GM12878 (cell line): ENCODE measurements at regions not wholly inside any gene's neighbourhood (a gene's known extent, or its start where the extent isn't known, plus 50 kb on each side); places are given as distances from the start of the nearest gene placed in this dataset.

ENCODE experiments used
- ATAC-seq: fragments of 200-7000 bp; cut with Tn5 transposase; 3 replicates; pipeline ENCODE4 v1.9.1; 2020; ENCODE audit warnings: mild to moderate bottlenecking, moderate library complexity
- BruUV-seq: library from RNA; stranded (reverse); fragments of 400-500 nt; replicated peaks from 2 replicates; lab custom pipeline; 2021; lab: Mats Ljungman, UMichigan
- CTCF ChIA-PET: fragments of 300-600 bp; sonication (Branson Sonifier 250); formaldehyde crosslinking; extraction: SDS; loops from one replicate; lab custom pipeline; 2021; ENCODE audit warnings: inconsistent platforms; lab: Yijun Ruan, JAX
- POLR2A ChIA-PET: fragments of 350-600 bp; formaldehyde crosslinking; extraction: SDS; loops from one replicate; lab custom pipeline; 2021; ENCODE audit warnings: inconsistent platforms; lab: Charles Lee
- RAD21 ChIA-PET: fragments of 300-600 bp; sonication (Branson Sonifier 250); formaldehyde crosslinking; loops from one replicate; lab custom pipeline; 2023; ENCODE audit warnings: antibody characterized with exemption; ENCODE audit not compliant: unreplicated experiment; lab: Charles Lee
- SMC1A ChIA-PET: fragments of 300-600 bp; sonication (Branson Sonifier 250); formaldehyde crosslinking; loops from one replicate; lab custom pipeline; 2023; ENCODE audit not compliant: unreplicated experiment, uncharacterized antibody; lab: Charles Lee
- DNase-seq: peaks from one replicate; pipeline ENCODE4 v3.0.0-alpha.2; 2011; ENCODE audit warnings: low read depth, low spot score
- FAIRE-seq: peaks from 3 replicates; lab custom pipeline; 2011; peaks lifted over from hg19 to GRCh38; lab: Jason Lieb, UNC
- H2AFZ ChIP-seq: 2 replicates; pipeline ENCODE4 v1.6.0; 2011; ENCODE audit warnings: low read depth, low read length, control low read depth; ENCODE audit not compliant: control insufficient read depth
- H3K27ac ChIP-seq: 2 replicates; pipeline ENCODE4 v1.5.1; 2011; ENCODE audit warnings: control low read depth; ENCODE audit not compliant: control insufficient read depth, insufficient read depth
- H3K27me3 ChIP-seq, 2 experiments: replicated peaks in 1 of 2; 2 replicates each; pipeline versions ENCODE4 v1.6.0 to v1.6.1; 2011; ENCODE audit warnings: low read length in 1 of 2; ENCODE audit not compliant: control insufficient read depth in 2 of 2, insufficient read depth in 2 of 2
- H3K36me3 ChIP-seq, 2 experiments: 2 replicates each; pipeline ENCODE4 v1.5.1; 2011; ENCODE audit warnings: low read length in 1 of 2; ENCODE audit not compliant: control insufficient read depth in 2 of 2, insufficient read depth in 2 of 2
- H3K4me1 ChIP-seq: 2 replicates; pipeline ENCODE4 v1.6.1; 2011; ENCODE audit warnings: mild to moderate bottlenecking, low read length, moderate library complexity, mixed read lengths; ENCODE audit not compliant: control insufficient read depth, insufficient read depth
- H3K4me2 ChIP-seq: 2 replicates; pipeline ENCODE4 v1.6.0; 2011; ENCODE audit warnings: control low read depth; ENCODE audit not compliant: control insufficient read depth, insufficient read depth
- H3K4me3 ChIP-seq: fragments of 200-600 bp; sonication (generic); 2 replicates; pipeline ENCODE4 v1.5.1; 2016
- H3K79me2 ChIP-seq: 2 replicates; pipeline ENCODE4 v1.6.0; 2011; ENCODE audit warnings: low read length; ENCODE audit not compliant: control insufficient read depth, insufficient read depth
- H3K9ac ChIP-seq: 2 replicates; pipeline ENCODE4 v1.8.0; 2011; ENCODE audit warnings: low read length, control low read depth, mixed read lengths; ENCODE audit not compliant: control insufficient read depth, insufficient read depth
- H3K9me3 ChIP-seq: replicated peaks from 3 replicates; pipeline ENCODE4 v1.5.1; 2011; ENCODE audit warnings: mild to moderate bottlenecking, low read length; ENCODE audit not compliant: control insufficient read depth, insufficient read depth
- H4K20me1 ChIP-seq: 2 replicates; pipeline ENCODE4 v1.6.0; 2011; ENCODE audit not compliant: control insufficient read depth, insufficient read depth
- ESRRA ChIP-seq: IDR thresholded peaks from 2 replicates; pipeline ENCODE4 v1.6.1; 2012; ENCODE audit warnings: mild to moderate bottlenecking, low read length, improper control_type of control experiment
- IRF4 ChIP-seq: IDR thresholded peaks from 2 replicates; pipeline ENCODE4 v1.6.1; 2011; ENCODE audit warnings: low read depth, low read length
- MTA3 ChIP-seq: IDR thresholded peaks from 2 replicates; pipeline ENCODE4 v1.6.1; 2012; ENCODE audit warnings: low read length, inconsistent platforms, borderline replicate concordance
- NFIC ChIP-seq: IDR thresholded peaks from 2 replicates; pipeline ENCODE4 v1.6.1; 2012; ENCODE audit warnings: low read depth, mild to moderate bottlenecking, inconsistent platforms, low read length, moderate library complexity
- NFYB ChIP-seq: IDR thresholded peaks from 2 replicates; pipeline ENCODE4 v1.6.1; 2011; ENCODE audit warnings: low read depth, mild to moderate bottlenecking, low read length, improper control_type of control experiment, moderate library complexity; ENCODE audit not compliant: insufficient read depth
- PML ChIP-seq: IDR thresholded peaks from 2 replicates; pipeline ENCODE4 v1.6.1; 2012; ENCODE audit warnings: low read length, inconsistent platforms
- POLR2AphosphoS5 ChIP-seq: IDR thresholded peaks from 2 replicates; pipeline ENCODE4 v1.6.1; 2011; ENCODE audit warnings: mild to moderate bottlenecking, low read length, inconsistent platforms
- RAD51 ChIP-seq: fragments of 450-650 bp; IDR thresholded peaks from 2 replicates; pipeline ENCODE4 v1.6.1; 2016; ENCODE audit warnings: moderate library complexity, mild to moderate bottlenecking, inconsistent platforms
- RCOR1 ChIP-seq: conservative IDR thresholded peaks from 2 replicates; pipeline ENCODE4 v1.6.1; 2012; ENCODE audit warnings: low read depth, low read length, improper control_type of control experiment
- SIN3A ChIP-seq: IDR thresholded peaks from 2 replicates; pipeline ENCODE4 v1.6.1; 2012; ENCODE audit warnings: low read depth, low read length, improper control_type of control experiment
- SP1 ChIP-seq: IDR thresholded peaks from one replicate; pipeline ENCODE4 v1.6.1; 2011; ENCODE audit warnings: low read depth, low read length
- SUZ12 ChIP-seq: fragments of 200-600 bp; sonication (generic); IDR thresholded peaks from one replicate; pipeline ENCODE4 v1.6.1; 2018; ENCODE audit warnings: antibody characterized with exemption, mild to moderate bottlenecking; ENCODE audit not compliant: unreplicated experiment
- TAF1 ChIP-seq: IDR thresholded peaks from 2 replicates; pipeline ENCODE4 v1.6.1; 2011; ENCODE audit warnings: mild to moderate bottlenecking, low read depth, low read length, borderline replicate concordance
- TCF3 ChIP-seq: IDR thresholded peaks from 2 replicates; pipeline ENCODE4 v1.6.1; 2012; ENCODE audit warnings: low read depth, mild to moderate bottlenecking, low read length, borderline replicate concordance; ENCODE audit not compliant: insufficient read depth
- USF1 ChIP-seq: IDR thresholded peaks from 2 replicates; pipeline ENCODE4 v1.6.1; 2011; ENCODE audit warnings: borderline replicate concordance, low read depth, mild to moderate bottlenecking, moderate library complexity, mixed read lengths, low read length; ENCODE audit not compliant: insufficient read depth; ENCODE audit errors: extremely low read length
- WGBS: methylation state at CpG from one replicate; pipeline ENCODE4 v1.1.6; 2016; ENCODE audit warnings: low lambda C conversion rate; ENCODE audit not compliant: insufficient replicate concordance, insufficient coverage; ENCODE audit errors: missing lambda C conversion rate; 5-methylcytosine and 5-hydroxymethylcytosine counted together
- in situ Hi-C: fragments of 300-500 bp; cut with MboI; formaldehyde crosslinking; loops from 9 replicates; pipeline ENCODE4 v1.14.3; 2018; ENCODE audit warnings: mixed read lengths
- intact Hi-C: fragments of 100-400 bp; cut with micrococcal nuclease; formaldehyde crosslinking; loops from one replicate; pipeline ENCODE4 v1.14.2; 2022; ENCODE audit not compliant: unreplicated experiment
- TF ChIP-seq, protein P1 (sequence below): IDR thresholded peaks from 2 replicates; pipeline ENCODE4 v1.6.1; 2012; ENCODE audit warnings: low read depth, low read length, improper control_type of control experiment

DNA sequence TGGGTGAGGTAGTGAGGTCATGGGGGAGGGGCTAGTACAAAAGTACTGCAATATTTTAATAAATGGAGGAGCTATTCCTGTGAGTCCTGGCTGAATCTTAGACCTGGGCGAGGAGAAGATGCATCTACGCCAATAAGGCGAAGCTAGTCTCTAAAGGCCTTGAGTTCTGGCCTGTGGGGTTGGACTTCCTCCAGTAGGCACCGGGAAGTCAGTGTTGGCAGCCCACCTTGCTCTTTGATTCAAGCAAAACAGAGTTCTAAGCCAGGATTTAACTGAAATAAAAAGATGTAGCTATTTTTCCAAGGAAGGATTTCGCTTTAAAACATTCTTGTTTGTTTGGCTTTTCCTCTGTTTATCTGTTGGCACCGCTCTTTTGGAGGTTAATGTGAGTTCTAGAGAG, 244.6 kb downstream of the KIF4B start:
- Histone ChIP-seq H3K9ac (no peak overlapping the region), H3K79me2 (no peaks in the 10 kb centered on the region), H3K4me2 (no peak overlapping the region), H4K20me1 (no peaks in the 10 kb centered on the region), H3K27me3 (no peaks in the 10 kb centered on the region), H3K4me1 (no peaks in the 10 kb centered on the region), H3K4me3 (no peak overlapping the region), H2AFZ (no peak overlapping the region), H3K9me3 (no peaks in the 10 kb centered on the region), H3K27ac (no peak overlapping the region), H3K36me3 (no peaks in the 10 kb centered on the region)
- 31% methylated on average over 6 of the region's 6 CpGs for WGBS
- TF ChIP-seq MTA3 (no peak), NFYB (no peak), PML (no peak), SIN3A (no peak), USF1 (no peak), RAD51 (no peak), NFIC (no peak), SP1 (no peak), TAF1 (no peak), POLR2AphosphoS5 (no peak), TCF3 (no peak), ESRRA (no peak), SUZ12 (no peak), IRF4 (no peak), RCOR1 (no peak)
- TF ChIP-seq, protein P1, sequence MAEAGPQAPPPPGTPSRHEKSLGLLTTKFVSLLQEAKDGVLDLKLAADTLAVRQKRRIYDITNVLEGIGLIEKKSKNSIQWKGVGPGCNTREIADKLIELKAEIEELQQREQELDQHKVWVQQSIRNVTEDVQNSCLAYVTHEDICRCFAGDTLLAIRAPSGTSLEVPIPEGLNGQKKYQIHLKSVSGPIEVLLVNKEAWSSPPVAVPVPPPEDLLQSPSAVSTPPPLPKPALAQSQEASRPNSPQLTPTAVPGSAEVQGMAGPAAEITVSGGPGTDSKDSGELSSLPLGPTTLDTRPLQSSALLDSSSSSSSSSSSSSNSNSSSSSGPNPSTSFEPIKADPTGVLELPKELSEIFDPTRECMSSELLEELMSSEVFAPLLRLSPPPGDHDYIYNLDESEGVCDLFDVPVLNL, result no peak
- RAD21 ChIA-PET, result no interaction called here
- FAIRE-seq (no peak), ATAC-seq (no peak), DNase-seq (no peak)
- SMC1A ChIA-PET, result interaction anchor here (0.5 kb wide), 1 partner anchor 623 kb away, joined by 3 read pairs; no protein-coding TSS in a partner anchor
- intact Hi-C loops (no loop called here), in situ Hi-C loops (no loop called here)
- POLR2A ChIA-PET, result no interaction called here
- no TSS peak for BruUV-seq
- CTCF ChIA-PET, result no interaction called here
